GM21367 (cell line): ENCODE measurements at regions not wholly inside any gene's neighbourhood (a gene's known extent, or its start where the extent isn't known, plus 50 kb on each side); places are given as distances from the start of the nearest gene placed in this dataset.
"Not testable (repeated sequence)": the region's sequence is repeated elsewhere in the genome, so short reads cannot be mapped to it uniquely, and the experiment has no call there.

Experiments used
- ATAC-seq: cut with Tn5 transposase; IDR thresholded peaks from one replicate; pipeline ENCODE4 v1.9.1; 2021; ENCODE audit not compliant: unreplicated experiment

DNA sequence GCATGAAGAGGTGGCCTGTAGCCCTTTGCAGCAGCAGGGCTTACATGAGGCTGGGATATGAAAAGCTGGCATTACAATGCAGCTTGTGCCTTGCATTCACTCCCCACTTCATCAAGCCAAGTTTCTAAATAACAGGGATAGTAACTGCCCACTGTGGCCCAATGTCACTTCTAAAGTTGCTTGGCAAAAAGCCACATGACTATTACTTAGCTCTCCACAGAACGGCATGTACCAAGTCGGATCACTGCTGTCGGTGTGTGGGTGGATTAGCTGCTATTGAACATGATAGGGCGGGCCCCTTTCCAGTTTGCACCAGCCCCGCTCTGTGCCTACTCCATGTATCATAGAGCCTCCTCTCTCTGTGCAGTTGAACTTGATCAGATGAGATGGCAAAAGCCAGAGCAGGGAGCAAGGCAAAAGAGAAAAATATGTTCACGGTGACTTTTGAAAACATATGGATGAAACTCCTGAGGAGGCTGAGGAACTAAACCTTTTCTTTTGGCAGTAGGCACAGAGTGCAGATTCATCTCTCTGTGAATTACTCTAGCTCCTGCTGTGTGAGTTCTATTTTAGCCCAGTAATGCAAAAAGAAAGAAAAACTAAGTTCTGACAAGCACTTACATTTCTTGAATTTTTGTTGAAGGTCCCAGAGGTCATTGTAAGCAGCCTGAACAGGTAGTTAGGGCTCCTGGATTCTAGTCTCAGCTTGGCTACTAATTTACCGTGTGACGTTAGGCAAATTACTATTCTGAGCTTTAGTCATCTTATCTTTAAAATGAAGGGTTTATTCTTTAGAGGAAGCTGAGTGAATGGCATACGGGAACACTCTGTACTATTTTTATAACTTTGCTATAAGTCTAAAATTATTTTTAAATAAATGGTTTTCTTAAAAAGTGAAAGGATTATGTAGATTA lies 125.6 kb upstream of the NBPF9 start:
- not testable (repeated sequence) for ATAC-seq

DNA sequence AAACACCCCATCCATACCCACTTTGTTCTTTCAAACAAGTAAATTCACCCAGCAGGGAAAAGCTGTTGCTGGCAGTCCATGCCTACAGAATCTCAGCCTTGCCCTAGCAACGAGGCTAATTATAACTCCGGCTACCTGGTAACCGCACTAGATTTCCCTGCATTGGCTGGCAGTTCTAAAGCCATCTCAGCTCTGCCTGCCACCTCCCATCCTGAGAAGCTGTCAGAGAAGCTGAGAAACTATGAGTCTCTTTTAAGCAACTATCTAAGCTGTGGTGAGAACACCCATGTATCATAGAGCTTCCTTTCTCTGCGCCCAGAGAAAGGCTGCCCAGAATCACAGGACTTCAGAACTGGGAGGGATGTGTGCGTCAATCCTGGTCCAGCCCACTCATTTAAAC lies 126.5 kb upstream of the NBPF9 start:
- not testable (repeated sequence) for ATAC-seq

DNA sequence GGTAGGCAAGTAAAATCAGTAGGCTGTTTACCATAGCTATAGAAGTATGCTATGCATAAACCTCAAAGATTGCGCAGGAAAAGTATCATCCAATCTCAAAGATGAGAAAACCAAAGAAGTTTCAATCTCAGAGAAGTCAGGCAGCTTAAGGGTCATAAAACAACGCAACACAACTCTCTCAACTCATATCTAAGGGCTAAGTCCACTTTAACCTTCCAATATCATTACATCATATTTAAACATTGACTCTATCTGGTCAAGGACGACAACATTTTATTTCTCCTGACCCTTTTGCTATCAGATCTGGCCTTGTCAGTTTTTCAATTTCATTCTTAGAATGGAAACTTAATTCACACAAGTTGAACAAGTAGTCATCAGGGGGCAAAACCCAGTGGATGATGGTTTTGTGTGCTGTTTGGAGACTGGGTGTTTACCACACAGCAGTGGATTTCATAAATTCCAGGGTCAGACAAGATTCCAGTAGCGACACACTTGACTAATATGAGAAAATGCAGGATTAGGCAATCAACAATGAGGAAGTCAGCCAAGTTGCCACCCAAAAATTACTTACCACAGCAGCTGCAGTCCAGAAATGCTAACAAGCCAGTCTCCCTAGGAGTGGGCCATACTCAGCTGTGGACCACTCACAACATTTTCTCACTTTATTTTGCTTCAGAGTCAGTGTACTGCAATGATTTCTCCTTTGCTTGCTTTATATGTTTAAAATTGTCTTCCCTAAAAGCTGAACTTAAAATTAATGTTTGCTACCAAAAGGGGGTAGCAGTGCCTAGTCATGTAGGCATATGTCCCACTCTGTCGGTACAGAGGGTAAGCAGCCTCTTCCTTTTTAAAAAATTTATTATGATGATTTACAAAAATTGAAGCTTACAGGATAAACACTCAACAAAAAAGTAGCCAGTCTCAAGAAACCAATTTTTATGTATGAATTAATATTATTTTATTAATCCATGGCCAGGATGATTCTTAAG lies 131.9 kb upstream of the NBPF9 start:
- ATAC-seq: not testable (repeated sequence)

GRCh38 chr1:149237515-149237914 lies 134.2 kb upstream of the NBPF9 start:
- not testable (repeated sequence) for ATAC-seq

- ATAC-seq: not testable (repeated sequence)
Observed at GRCh38 chr1:149239897-149240508, 136.7 kb upstream of the NBPF9 start.

DNA sequence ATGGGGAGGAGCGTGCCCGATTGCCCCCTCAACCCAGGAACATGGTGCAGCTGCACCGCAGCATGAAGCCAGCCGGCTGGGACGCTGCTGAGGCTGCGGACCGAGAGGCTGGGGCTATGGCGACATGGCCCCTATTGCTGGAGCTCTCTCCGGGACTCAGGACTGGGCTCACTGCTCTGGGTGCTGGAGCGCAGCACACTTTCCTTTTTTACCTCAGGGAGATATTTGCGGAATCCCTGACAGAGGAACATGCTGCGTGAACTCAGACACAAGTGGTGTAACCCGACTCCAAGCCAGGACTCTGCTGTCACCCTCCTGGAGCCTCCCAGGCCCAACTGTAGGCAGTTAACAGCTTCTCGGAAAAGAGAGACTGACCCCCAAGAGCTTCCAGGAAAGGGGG lies 137.2 kb upstream of the NBPF9 start:
- ATAC-seq: not testable (repeated sequence)

DNA sequence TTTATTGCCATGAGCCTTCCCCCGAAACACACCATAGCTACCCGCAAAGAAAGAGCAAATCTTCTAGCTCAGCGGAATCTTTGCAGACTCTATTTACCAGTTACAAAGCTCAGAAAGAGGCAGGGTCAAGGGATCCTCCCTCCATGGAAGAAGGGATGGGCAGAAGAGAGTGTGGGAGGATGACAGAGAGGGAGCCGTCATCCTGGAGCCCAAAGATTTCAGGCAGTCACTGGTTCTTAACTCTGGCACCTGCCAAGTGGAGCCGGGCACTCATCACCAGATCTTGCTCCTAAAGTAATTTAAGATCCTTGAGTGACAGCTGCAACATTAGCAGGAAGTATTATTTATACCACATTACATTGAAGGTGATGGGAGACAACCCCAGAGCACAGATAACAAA lies 137.9 kb upstream of the NBPF9 start:
- ATAC-seq: not testable (repeated sequence)

DNA sequence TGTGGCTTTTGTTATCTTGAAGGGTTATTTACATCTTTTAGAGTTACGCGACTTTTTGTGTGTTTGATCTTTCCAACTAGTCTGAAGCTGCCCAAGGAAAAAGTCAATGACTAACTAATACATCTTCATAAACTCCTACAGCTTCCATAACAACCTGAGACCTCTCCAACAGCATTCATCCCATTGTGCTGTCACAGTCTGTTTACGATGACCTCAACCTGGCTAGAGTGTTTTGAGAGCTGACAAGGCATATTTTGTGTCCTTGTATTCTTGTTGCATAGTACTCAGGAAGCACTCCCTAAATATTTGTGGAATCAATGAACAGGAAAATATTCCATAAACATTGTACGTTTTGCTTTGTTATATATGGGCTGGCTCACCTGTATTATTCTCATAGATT lies 140.2 kb upstream of the NBPF9 start:
- not testable (repeated sequence) for ATAC-seq

DNA sequence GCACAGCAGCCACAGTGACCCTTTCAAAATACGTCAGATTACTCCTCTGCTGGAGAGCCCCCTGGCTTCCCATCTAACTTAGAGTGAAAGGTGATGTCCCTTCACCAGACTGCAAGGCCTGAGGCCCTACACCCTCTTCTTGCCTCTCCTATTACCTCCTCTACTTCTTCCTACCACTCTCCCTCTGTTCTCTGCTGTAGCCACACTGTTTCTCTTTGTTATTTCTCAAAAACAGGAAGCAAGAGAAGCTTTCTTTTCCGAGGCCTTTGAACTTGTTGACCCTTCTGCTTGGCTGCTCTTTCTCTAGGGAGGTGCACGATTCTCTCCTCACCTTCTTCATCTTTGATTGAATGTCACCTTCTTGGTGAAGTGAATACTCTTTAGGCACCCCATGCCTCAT lies 141.3 kb upstream of the NBPF9 start:
- not testable (repeated sequence) for ATAC-seq

GRCh38 chr1:149246212-149246611 lies 142.9 kb upstream of the NBPF9 start:
- not testable (repeated sequence) for ATAC-seq

DNA sequence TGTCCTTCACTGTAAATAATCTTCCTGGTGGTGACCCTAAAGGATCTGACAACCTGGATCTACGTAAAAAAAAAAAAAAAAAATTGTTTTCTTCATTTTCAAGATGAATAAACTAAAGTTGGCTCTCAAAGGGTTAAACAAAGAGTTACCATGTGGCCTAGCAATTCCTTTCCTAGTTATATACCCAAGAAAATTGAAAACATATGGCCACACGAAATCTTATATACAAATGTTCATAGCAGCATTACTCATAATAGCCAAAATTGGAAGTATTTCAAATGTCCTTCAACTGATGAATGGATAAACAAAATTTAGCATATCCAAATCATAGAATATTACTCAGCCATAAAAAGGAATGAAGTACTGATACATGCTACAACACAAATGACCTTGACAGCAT lies 145.3 kb upstream of the NBPF9 start:
- not testable (repeated sequence) for ATAC-seq

GRCh38 chr1:149249850-149250467 lies 146.6 kb upstream of the NBPF9 start:
- ATAC-seq: not testable (repeated sequence)

- ATAC-seq: not testable (repeated sequence)
Observed at GRCh38 chr1:149254894-149255847, 151.8 kb upstream of the NBPF9 start.

GRCh38 chr1:149260284-149260683 lies 156.9 kb upstream of the NBPF9 start:
- ATAC-seq: not testable (repeated sequence)

GRCh38 chr1:149260736-149261340 lies 157.5 kb upstream of the NBPF9 start:
- ATAC-seq: not testable (repeated sequence)

DNA sequence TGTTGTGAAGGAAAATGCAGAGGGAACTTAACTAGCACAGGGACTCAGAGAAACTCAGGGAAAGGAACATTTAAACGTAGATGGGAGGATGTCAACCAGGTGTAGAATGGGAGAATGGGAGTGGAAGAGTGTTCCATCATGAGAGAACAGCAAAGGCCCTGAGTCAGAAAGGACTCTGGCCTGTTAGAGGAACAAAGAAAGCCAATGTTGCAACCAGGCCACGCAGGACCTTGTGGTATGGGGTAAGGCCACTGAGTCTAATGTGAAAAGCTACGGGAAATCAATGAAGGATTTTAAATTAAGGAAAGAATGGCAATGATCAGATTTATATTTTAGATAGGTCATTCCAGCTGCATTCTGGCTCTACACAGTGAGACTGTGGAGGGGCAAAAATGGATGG lies 163.9 kb upstream of the NBPF9 start:
- not testable (repeated sequence) for ATAC-seq

DNA sequence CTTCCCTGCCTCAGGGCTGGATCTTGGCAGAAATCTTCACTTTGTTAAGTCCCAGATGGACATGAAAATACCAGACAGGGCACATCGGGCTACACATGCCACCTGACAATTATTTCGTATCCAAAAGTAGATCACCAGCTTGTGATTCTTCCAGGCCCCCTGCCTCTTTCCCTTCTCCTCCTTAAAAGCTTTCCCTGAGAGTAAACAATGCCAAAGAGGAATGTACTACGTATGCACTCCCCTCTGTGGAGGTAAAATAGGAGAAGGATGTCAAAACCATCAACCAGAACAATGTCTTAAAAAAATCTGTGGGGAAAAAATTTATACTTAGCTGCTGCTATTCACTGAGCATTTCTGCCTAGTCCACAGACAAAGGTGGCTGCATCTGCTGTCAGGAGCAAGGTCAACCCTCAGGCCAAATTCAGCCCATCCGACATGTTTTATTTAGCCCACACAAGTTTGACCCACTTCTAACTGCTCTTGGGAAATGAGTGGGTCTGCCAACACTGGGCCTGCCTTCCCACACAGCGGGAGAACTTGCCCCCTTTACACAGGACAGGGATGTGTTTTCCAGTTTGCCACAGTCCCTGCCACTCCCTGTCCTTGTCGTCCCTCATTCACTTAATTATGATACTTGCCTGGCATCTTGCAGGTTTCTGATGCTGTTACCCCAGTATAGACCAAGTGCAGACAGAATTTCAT lies 165.8 kb upstream of the NBPF9 start:
- not testable (repeated sequence) for ATAC-seq

- ATAC-seq: not testable (repeated sequence)
Observed at GRCh38 chr1:149269833-149270232, 166.5 kb upstream of the NBPF9 start.
